ENCODE measurements at regions not wholly inside any gene's neighbourhood (a gene's known extent, or its start where the extent isn't known, plus 50 kb on each side); places are given as distances from the start of the nearest gene placed in this dataset.

- no peak overlapping the region for H3K4me3 Mint-ChIP-seq
- no peaks in the 10 kb centered on the region for H3K9me3 Mint-ChIP-seq
- no peaks in the 10 kb centered on the region for H3K36me3 Mint-ChIP-seq (ENCODE audit: low read depth)
- H3K27ac Mint-ChIP-seq = no peak overlapping the region
- ATAC-seq (replicated peaks) = no peak
- no peaks in the 10 kb centered on the region for H3K4me1 Mint-ChIP-seq
- peaks cover 34% of the 10 kb centered on the region for H3K27me3 Mint-ChIP-seq
Observed at GRCh38 chr11:134751031-134751585, 339.1 kb upstream of the B3GAT1 start.

DNA sequence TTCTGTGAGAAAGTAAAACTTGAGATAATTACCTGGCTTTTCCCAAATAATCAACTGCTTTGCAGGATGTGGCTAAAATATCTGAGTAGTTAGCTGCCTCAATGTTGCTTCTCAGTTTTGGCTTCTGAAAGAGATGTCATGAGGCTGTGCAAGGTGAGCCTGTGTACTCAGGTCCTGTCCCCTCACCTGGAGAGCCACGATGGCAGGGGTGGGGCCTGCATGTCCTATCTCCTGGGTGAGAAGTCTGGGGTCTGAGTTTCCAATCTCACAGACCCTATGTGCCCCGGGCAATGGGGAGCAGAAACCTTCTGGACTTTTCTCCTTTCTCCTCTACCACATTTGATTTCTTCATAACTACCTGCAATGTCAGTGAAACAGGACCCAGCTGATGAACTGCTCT lies 338.6 kb upstream of the B3GAT1 start:
- Mint-ChIP-seq H3K36me3 (ENCODE audit: low read depth) (no peaks in the 10 kb centered on the region), H3K27me3 (peaks cover 39% of the 10 kb centered on the region), H3K4me1 (no peaks in the 10 kb centered on the region), H3K4me3 (no peak overlapping the region), H3K27ac (no peak overlapping the region), H3K9me3 (no peaks in the 10 kb centered on the region)
- ATAC-seq (replicated peaks) = no peak

DNA sequence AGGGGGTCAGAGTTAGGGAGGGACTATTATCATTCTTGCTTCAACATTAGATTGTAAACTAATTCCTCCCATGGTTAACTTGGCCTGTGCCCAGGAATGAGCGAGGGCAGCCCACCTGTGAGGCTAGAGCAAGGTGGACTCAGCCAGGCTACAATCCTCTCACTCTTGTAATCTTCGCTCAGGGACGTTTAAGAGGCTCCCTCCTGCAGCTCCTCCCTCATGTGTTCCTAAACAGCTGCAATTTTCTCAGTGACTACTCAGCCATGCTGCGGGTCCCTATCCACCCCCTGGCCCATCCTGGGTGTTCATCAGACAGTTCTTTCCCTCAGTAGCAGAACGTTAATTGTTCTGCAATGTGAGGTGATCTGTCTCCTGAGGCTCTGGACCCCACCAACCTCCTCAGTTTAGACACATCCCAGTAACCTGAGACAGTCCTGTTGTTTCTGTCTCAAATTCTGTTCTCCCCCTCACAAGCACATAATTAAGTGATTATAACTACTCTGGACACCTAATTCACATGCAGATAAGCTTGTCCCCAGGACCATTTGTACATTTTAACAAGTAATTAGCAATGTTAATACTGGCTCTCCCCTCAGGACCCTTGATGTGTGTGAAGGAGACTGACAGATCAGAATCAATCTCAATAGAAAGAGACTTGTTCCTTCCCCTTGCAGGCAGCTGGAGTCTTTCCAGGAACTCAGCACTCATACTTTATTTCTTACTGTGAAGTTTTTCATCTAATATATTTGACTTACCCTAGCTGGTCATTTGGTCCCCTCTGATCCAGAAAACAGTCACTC lies 337.2 kb upstream of the B3GAT1 start:
- no peak overlapping the region for H3K4me3 Mint-ChIP-seq
- H3K4me1 Mint-ChIP-seq = no peaks in the 10 kb centered on the region
- H3K27ac Mint-ChIP-seq = no peak overlapping the region
- ATAC-seq (replicated peaks) = no peak
- H3K9me3 Mint-ChIP-seq = no peaks in the 10 kb centered on the region
- H3K36me3 Mint-ChIP-seq (ENCODE audit: low read depth) = no peaks in the 10 kb centered on the region
- H3K27me3 Mint-ChIP-seq = peaks cover 42% of the 10 kb centered on the region

GRCh38 chr11:134746609-134747008 lies 334.6 kb upstream of the B3GAT1 start:
- no peak overlapping the region for H3K4me3 Mint-ChIP-seq
- no peak overlapping the region for H3K27ac Mint-ChIP-seq
- H3K4me1 Mint-ChIP-seq = no peaks in the 10 kb centered on the region
- H3K9me3 Mint-ChIP-seq = no peaks in the 10 kb centered on the region
- no peaks in the 10 kb centered on the region for H3K36me3 Mint-ChIP-seq (ENCODE audit: low read depth)
- ATAC-seq (replicated peaks) = no peak
- H3K27me3 Mint-ChIP-seq = peaks cover 34% of the 10 kb centered on the region

- no peak overlapping the region for H3K4me3 Mint-ChIP-seq
- no peak for ATAC-seq (replicated peaks)
- no peaks in the 10 kb centered on the region for H3K9me3 Mint-ChIP-seq
- H3K27ac Mint-ChIP-seq = no peak overlapping the region
- H3K27me3 Mint-ChIP-seq = peaks cover 33% of the 10 kb centered on the region
- no peaks in the 10 kb centered on the region for H3K36me3 Mint-ChIP-seq (ENCODE audit: low read depth)
- no peaks in the 10 kb centered on the region for H3K4me1 Mint-ChIP-seq
Observed at GRCh38 chr11:134745456-134745855, 333.4 kb upstream of the B3GAT1 start.

GRCh38 chr11:134743820-134744195 lies 331.8 kb upstream of the B3GAT1 start:
- H3K9me3 Mint-ChIP-seq = no peaks in the 10 kb centered on the region

DNA sequence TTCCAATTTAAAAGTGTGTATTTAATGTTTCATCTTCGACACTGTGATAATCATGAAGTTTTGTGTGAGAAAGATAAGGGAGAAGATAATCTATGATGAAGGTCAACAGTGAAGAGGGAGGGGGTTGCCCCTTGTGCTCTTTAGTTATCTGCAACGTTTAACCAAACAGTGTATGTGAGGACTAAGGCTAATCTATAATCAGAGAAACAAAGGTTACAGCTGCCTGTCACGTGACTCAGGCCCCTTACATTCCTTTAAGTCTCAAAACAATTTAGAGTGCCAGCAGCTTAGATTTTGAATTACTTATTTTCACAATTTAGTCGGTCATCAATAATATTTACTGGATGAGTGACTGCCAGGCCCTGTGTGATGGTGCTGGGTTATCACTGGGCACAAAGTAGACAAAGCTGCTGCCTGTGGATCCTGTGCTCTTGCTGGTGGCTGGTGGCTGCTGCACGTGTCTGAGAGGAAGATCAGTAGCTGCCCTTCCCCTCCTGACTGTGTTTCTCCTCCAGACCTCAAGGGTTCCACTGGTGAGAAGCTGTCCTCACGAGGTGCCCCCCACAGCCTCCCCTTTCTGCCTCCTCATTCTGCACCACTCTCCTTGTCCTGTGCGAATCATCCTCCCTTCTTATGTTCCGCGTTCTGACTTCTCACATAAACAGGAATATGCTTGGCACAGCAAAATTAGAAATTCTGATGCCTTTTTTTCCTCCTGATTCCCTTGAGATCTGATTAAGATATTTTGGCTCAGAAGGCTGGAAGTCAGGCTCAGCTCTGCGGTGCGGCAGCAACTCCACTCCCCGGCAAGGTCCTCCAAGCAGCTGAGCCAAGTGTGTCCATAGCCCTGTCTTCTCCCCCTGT lies 331.1 kb upstream of the B3GAT1 start:
- no peaks in the 10 kb centered on the region for H3K4me1 Mint-ChIP-seq
- H3K36me3 Mint-ChIP-seq (ENCODE audit: low read depth) = no peaks in the 10 kb centered on the region
- no peak overlapping the region for H3K4me3 Mint-ChIP-seq
- no peaks in the 10 kb centered on the region for H3K9me3 Mint-ChIP-seq
- no peak overlapping the region for H3K27ac Mint-ChIP-seq
- ATAC-seq (replicated peaks) = no peak
- H3K27me3 Mint-ChIP-seq = peaks cover 22% of the 10 kb centered on the region

More at GRCh38 chr11:134743820-134744195, 331.8 kb upstream of the B3GAT1 start:
- Mint-ChIP-seq H3K4me3 (no peak overlapping the region), H3K27ac (no peak overlapping the region), H3K27me3 (peaks cover 27% of the 10 kb centered on the region), H3K36me3 (ENCODE audit: low read depth) (no peaks in the 10 kb centered on the region), H3K4me1 (no peaks in the 10 kb centered on the region)
- no peak for ATAC-seq (replicated peaks)

DNA sequence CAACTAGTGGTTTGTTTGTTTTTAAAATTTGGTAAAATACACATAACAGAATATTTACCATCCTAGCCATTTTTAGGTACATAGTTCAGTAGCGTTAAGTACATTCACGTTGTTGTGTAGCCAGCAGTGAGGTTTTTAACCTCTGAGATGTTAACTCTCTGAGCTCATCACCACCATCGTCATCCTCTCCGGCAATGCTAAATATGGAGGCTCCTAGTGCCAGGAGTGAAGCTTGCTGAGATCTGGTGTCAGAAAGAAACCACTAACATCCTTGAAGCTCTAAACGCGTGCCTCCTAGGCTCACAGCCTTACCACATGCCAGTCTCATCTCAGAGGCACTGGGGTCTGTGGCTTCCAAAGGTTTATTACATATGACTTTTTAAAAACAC lies 330.2 kb upstream of the B3GAT1 start:
- peaks cover 22% of the 10 kb centered on the region for H3K27me3 Mint-ChIP-seq
- ATAC-seq (replicated peaks) = no peak
- H3K4me1 Mint-ChIP-seq = no peaks in the 10 kb centered on the region
- no peaks in the 10 kb centered on the region for H3K36me3 Mint-ChIP-seq (ENCODE audit: low read depth)
- H3K4me3 Mint-ChIP-seq = no peak overlapping the region
- H3K9me3 Mint-ChIP-seq = no peaks in the 10 kb centered on the region
- H3K27ac Mint-ChIP-seq = no peak overlapping the region

DNA sequence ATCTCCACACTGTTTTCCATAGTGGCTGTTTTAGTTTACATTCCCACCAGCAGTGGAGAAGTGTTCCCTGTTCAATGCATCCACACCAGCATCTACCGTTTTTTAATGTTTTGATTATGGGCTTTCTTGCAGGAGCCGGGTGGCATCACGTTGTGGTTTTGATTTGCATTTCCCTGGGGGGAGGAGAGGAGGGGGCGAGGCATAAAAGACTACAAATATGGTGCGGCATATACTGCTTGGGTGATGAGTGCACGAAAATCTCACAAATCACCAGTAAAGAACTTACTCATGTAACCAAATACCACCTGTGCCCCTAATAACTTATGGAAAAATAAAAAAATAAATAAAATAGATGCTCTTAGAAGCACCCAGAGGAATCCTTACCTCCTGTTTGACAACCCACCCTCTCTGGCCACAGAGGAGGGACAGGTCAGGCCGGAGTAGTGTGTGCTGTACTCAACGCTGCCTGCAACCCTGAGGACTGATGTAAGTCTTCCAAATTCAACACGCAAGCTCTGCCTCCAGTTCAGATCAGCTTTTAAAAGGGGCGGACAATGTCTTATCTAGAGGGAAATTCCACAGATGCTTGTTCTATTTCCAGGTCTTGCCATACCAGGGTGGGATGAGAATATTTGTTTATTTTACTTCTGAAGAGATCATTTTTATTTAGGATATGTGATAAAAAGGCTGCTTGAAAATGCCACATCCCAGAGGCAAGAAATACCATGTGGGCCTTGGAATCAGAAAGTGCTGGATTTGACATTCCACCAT lies 329.6 kb upstream of the B3GAT1 start:
- H3K4me1 Mint-ChIP-seq = no peaks in the 10 kb centered on the region
- H3K9me3 Mint-ChIP-seq = no peaks in the 10 kb centered on the region
- H3K4me3 Mint-ChIP-seq = no peak overlapping the region
- H3K27ac Mint-ChIP-seq = no peak overlapping the region
- no peaks in the 10 kb centered on the region for H3K36me3 Mint-ChIP-seq (ENCODE audit: low read depth)
- no peak for ATAC-seq (replicated peaks)
- peaks cover 18% of the 10 kb centered on the region for H3K27me3 Mint-ChIP-seq

- H3K9me3 Mint-ChIP-seq = no peaks in the 10 kb centered on the region
- H3K4me3 Mint-ChIP-seq = no peak overlapping the region
- H3K4me1 Mint-ChIP-seq = no peaks in the 10 kb centered on the region
- peaks cover 11% of the 10 kb centered on the region for H3K27me3 Mint-ChIP-seq
- H3K27ac Mint-ChIP-seq = no peak overlapping the region
- no peak for ATAC-seq (replicated peaks)
- no peaks in the 10 kb centered on the region for H3K36me3 Mint-ChIP-seq (ENCODE audit: low read depth)
Observed at GRCh38 chr11:134740590-134741261, 328.7 kb upstream of the B3GAT1 start.

DNA sequence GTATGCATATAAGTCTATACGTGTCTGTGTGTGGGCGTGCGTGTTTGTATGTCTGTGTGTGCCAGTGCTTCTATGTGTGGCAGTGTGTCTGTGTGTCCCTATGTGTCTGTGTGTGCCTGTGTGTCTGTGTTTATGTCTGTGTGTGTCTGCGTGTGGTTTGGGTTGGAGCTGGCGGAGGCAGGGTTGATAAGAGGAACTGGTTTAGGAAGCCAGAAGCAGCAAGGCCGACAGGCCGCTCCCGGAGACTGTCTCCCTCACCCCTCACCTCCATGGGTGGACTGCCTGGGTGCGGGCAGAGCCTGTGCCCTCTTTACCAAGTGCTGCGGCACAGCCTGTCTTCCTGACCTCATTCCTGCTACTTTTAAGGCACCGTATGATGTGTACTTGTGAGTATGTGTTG lies 327.1 kb upstream of the B3GAT1 start:
- Mint-ChIP-seq H3K4me1 (no peaks in the 10 kb centered on the region), H3K4me3 (no peak overlapping the region), H3K27ac (no peak overlapping the region), H3K9me3 (no peaks in the 10 kb centered on the region), H3K27me3 (peaks cover 6% of the 10 kb centered on the region), H3K36me3 (ENCODE audit: low read depth) (no peaks in the 10 kb centered on the region)
- no peak for ATAC-seq (replicated peaks)

DNA sequence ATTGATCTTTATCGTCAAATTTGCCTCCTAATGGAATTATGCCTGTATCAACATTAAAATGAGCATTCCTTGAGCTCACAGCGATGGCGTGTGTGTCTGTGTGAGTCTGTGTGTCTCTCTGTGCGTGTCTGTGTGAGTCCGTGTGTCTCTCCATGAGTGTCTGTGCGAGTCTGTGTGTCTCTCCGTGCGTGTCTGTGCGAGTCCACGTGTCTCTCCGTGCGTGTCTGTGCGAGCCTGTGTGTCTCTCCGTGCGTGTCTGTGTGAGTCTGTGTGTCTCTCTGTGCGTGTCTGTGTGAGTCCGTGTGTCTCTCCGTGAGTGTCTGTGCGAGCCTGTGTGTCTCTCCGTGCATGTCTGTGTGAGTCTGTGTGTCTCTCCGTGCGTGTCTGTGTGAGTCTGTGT lies 326.5 kb upstream of the B3GAT1 start:
- H3K36me3 Mint-ChIP-seq (ENCODE audit: low read depth) = no peaks in the 10 kb centered on the region
- H3K9me3 Mint-ChIP-seq = no peaks in the 10 kb centered on the region
- peaks cover 6% of the 10 kb centered on the region for H3K27me3 Mint-ChIP-seq
- ATAC-seq (replicated peaks) = no peak
- H3K4me1 Mint-ChIP-seq = no peaks in the 10 kb centered on the region
- H3K4me3 Mint-ChIP-seq = no peak overlapping the region
- no peak overlapping the region for H3K27ac Mint-ChIP-seq

DNA sequence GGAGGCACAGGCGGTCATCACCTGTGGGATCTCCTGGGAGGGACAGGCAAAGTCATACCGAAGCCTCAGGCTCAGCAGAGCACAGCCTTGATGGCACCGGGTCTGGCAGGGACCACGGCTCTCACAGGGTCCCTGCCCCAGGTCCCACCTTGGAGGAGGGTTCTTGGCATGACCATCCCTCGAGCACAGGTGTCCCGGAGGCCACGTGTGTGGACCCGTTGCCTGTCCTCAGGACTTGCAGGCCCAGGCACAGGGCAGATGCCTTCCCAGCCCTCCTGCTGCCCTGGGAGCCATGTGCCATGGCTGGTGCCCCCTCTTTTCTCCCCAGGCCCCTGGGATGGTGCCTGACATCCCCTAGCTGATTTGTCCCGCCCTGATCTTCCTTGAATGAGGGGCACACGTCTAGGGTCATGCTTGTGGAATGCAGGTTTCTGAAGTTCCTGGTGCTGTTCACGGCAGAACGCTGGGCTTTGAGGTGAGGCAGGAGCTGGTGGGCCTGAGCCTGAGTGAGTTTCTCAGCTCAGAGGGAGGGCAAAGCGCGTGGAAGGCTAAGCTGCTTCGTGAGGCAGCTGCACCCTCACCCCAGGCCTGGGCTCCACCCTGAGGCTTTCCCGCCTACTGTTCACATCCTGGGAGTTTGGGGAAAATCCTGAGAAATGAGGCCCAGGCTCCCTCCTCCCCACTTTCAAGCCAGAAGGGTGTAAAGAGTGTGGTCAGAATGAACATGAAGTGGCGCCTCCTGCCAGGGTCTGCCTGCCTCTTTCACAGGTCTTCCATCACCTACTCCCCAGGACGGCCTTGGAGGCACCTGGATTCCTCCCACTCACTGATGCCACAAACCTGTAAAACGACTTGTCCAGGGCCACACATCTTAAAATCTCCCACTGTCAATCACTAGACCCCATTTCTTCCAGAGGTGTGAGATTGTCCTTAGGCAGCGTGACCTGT lies 325.8 kb upstream of the B3GAT1 start:
- Mint-ChIP-seq H3K4me1 (no peaks in the 10 kb centered on the region), H3K36me3 (ENCODE audit: low read depth) (no peaks in the 10 kb centered on the region), H3K27ac (no peak overlapping the region), H3K9me3 (no peaks in the 10 kb centered on the region), H3K27me3 (peaks cover 6% of the 10 kb centered on the region), H3K4me3 (no peak overlapping the region)
- ATAC-seq (replicated peaks) = no peak
